PC-9 (cell line): ENCODE measurements at regions not wholly inside any gene's neighbourhood (a gene's known extent, or its start where the extent isn't known, plus 50 kb on each side); places are given as distances from the start of the nearest gene placed in this dataset.

Experiments
- BruUV-seq: library from RNA; stranded (reverse); fragments of 400-500 nt; replicated peaks from 2 replicates; lab custom pipeline; 2021; lab: Mats Ljungman, UMichigan
- CTCF ChIA-PET: fragments of 300-600 bp; sonication (Branson Sonifier 250); formaldehyde crosslinking; loops from one replicate; lab custom pipeline; 2022; ENCODE audit warnings: antibody characterized with exemption; lab: Charles Lee
- POLR2A ChIA-PET: fragments of 300-600 bp; sonication (Branson Sonifier 250); formaldehyde crosslinking; loops from one replicate; lab custom pipeline; 2022; ENCODE audit warnings: antibody characterized with exemption; ENCODE audit not compliant: unreplicated experiment; lab: Charles Lee
- DNase-seq, 2 experiments: peaks; one replicate each; pipeline versions ENCODE4 v3.0.0 to v3.0.0-alpha.2; 2015 to 2022; ENCODE audit warnings: mixed read lengths in 1 of 2
- H2AFZ ChIP-seq: fragments of 200-600 bp; sonication (generic); 2 replicates; pipeline ENCODE4 v1.8.1; 2017; ENCODE audit warnings: antibody characterized with exemption
- H3F3A ChIP-seq: fragments of 200-600 bp; sonication (generic); 2 replicates; pipeline ENCODE4 v1.8.1; 2017; ENCODE audit warnings: antibody characterized with exemption, mild to moderate bottlenecking, low read depth; ENCODE audit not compliant: insufficient read depth
- H3K27ac ChIP-seq: fragments of 200-600 bp; sonication (generic); 2 replicates; pipeline ENCODE4 v1.6.1; 2016; ENCODE audit warnings: mixed run types
- H3K27me3 ChIP-seq: fragments of 200-600 bp; sonication (generic); 2 replicates; pipeline ENCODE4 v1.6.1; 2016; ENCODE audit warnings: low read depth, mixed run types; ENCODE audit not compliant: insufficient read depth
- H3K36me3 ChIP-seq: fragments of 200-600 bp; sonication (generic); 2 replicates; pipeline ENCODE4 v1.6.1; 2016; ENCODE audit warnings: low read depth, mixed run types
- H3K4me1 ChIP-seq: fragments of 200-600 bp; sonication (generic); replicated peaks from 2 replicates; pipeline ENCODE4 v1.6.1; 2016; ENCODE audit warnings: mixed run types; ENCODE audit not compliant: insufficient read depth
- H3K4me2 ChIP-seq: fragments of 200-600 bp; sonication (generic); 2 replicates; pipeline ENCODE4 v1.6.1; 2017; ENCODE audit warnings: mixed run types
- H3K4me3 ChIP-seq: fragments of 200-600 bp; sonication (generic); 2 replicates; pipeline ENCODE4 v1.6.1; 2016; ENCODE audit warnings: mixed run types
- H3K79me2 ChIP-seq: fragments of 200-600 bp; sonication (generic); 2 replicates; pipeline ENCODE4 v1.6.1; 2017; ENCODE audit warnings: low read depth, mixed run types
- H3K9me2 ChIP-seq: fragments of 200-600 bp; sonication (generic); 2 replicates; pipeline ENCODE4 v1.8.1; 2017; ENCODE audit warnings: mild to moderate bottlenecking; ENCODE audit not compliant: insufficient read depth
- H3K9me3 ChIP-seq: fragments of 200-600 bp; sonication (generic); 2 replicates; pipeline ENCODE4 v1.8.1; 2016; ENCODE audit warnings: low read depth; ENCODE audit not compliant: insufficient read depth
- H4K20me1 ChIP-seq: fragments of 200-600 bp; sonication (generic); 2 replicates; pipeline ENCODE4 v1.8.1; 2017; ENCODE audit not compliant: insufficient read depth
- EZH2 ChIP-seq: fragments of 200-600 bp; sonication (generic); IDR thresholded peaks from 2 replicates; pipeline ENCODE4 v1.8.0; 2017; ENCODE audit warnings: antibody characterized with exemption, low read depth
- intact Hi-C: fragments of 100-400 bp; cut with micrococcal nuclease; formaldehyde crosslinking; loops from one replicate; pipeline ENCODE4 v1.10.0; 2022; ENCODE audit not compliant: unreplicated experiment
- TF ChIP-seq, protein P1 (sequence below): fragments of 200-600 bp; sonication (generic); conservative IDR thresholded peaks from 2 replicates; pipeline ENCODE4 v1.6.1; 2017; ENCODE audit warnings: mixed run types, antibody characterized with exemption, mild to moderate bottlenecking, moderate library complexity

DNA sequence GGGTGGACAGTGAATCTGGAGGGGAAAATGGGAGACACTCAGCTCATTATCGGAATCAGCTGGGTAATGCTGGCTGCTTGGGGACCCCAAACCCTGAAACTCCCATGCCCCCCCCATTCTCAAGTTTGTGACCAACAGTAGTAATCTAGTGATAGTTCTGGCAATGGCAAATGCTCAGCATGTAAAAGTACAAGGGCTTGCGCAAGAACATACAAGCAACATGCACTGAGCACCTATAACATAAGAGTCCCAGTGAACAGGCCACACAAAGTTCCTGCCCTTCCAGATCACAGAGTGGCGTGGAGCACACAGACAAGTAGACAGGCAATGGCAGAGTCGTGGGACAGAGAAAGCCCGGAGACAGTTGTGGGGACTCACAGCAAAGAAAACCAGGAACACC is 407.9 kb downstream of the MED13L start:
- no peak for DNase-seq
- no TSS peak for BruUV-seq
- H3K79me2 ChIP-seq: no peaks in the 10 kb centered on the region
- ChIA-PET POLR2A (no interaction called here), CTCF (interaction anchor here (0.6 kb wide), 1 partner anchor 22 kb away, joined by 3 read pairs; no protein-coding TSS in a partner anchor)
- H3K27me3 ChIP-seq: peaks cover 11% of the 10 kb centered on the region; the same call in 1 of the 2 replicates
- H3K9me2 ChIP-seq: no peaks in the 10 kb centered on the region
- TF ChIP-seq, protein P1, sequence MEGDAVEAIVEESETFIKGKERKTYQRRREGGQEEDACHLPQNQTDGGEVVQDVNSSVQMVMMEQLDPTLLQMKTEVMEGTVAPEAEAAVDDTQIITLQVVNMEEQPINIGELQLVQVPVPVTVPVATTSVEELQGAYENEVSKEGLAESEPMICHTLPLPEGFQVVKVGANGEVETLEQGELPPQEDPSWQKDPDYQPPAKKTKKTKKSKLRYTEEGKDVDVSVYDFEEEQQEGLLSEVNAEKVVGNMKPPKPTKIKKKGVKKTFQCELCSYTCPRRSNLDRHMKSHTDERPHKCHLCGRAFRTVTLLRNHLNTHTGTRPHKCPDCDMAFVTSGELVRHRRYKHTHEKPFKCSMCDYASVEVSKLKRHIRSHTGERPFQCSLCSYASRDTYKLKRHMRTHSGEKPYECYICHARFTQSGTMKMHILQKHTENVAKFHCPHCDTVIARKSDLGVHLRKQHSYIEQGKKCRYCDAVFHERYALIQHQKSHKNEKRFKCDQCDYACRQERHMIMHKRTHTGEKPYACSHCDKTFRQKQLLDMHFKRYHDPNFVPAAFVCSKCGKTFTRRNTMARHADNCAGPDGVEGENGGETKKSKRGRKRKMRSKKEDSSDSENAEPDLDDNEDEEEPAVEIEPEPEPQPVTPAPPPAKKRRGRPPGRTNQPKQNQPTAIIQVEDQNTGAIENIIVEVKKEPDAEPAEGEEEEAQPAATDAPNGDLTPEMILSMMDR: no peak
- no peak for TF ChIP-seq EZH2
- no peak overlapping the region for H3K4me2 ChIP-seq
- H3K4me3 ChIP-seq: no peak overlapping the region
- peaks cover 35% of the 10 kb centered on the region for H3K4me1 ChIP-seq
- H2AFZ ChIP-seq: no peak overlapping the region
- H3K9me3 ChIP-seq: no peaks in the 10 kb centered on the region; the same call in 1 of the 2 replicates
- H4K20me1 ChIP-seq: no peaks in the 10 kb centered on the region
- H3K27ac ChIP-seq: no peak overlapping the region
- intact Hi-C loops: no loop called here
- peaks cover 23% of the 10 kb centered on the region for H3F3A ChIP-seq
- no peaks in the 10 kb centered on the region for H3K36me3 ChIP-seq

DNA sequence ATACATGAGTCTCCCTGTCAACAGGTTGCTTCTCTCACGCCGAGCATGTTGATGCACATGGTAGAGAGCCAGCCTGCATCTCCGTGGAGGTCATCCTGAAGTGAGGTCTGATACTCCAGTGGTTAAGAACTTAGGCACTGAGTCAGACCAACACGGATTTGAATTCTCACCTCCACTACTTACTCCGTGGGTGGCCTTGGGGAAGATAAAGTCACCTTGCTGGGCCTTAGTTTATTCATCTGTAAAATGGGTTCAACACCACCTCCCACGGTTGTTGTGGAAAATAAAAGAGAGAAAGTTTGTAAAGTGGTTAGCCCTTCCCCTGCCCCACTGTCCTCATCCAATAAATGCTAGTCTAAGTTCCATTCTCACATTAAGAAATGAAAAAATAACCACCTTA is 408.9 kb downstream of the MED13L start:
- ChIA-PET POLR2A (no interaction called here), CTCF (no interaction called here)
- peaks cover 20% of the 10 kb centered on the region; the same call in 1 of the 2 replicates for H3K27me3 ChIP-seq
- no peak for DNase-seq
- intact Hi-C loops: no loop called here
- no peaks in the 10 kb centered on the region for H4K20me1 ChIP-seq
- TF ChIP-seq, protein P1: no peak
- TF ChIP-seq EZH2: no peak
- no TSS peak for BruUV-seq
- H3K4me3 ChIP-seq: no peak overlapping the region
- H3K9me2 ChIP-seq: no peaks in the 10 kb centered on the region
- H3K27ac ChIP-seq: no peak overlapping the region
- no peaks in the 10 kb centered on the region for H3K9me3 ChIP-seq
- H3K4me1 ChIP-seq: peaks cover 26% of the 10 kb centered on the region
- no peaks in the 10 kb centered on the region for H3K36me3 ChIP-seq
- no peak overlapping the region for H2AFZ ChIP-seq
- H3K79me2 ChIP-seq: no peaks in the 10 kb centered on the region
- no peak overlapping the region for H3K4me2 ChIP-seq
- H3F3A ChIP-seq: peaks cover 21% of the 10 kb centered on the region

DNA sequence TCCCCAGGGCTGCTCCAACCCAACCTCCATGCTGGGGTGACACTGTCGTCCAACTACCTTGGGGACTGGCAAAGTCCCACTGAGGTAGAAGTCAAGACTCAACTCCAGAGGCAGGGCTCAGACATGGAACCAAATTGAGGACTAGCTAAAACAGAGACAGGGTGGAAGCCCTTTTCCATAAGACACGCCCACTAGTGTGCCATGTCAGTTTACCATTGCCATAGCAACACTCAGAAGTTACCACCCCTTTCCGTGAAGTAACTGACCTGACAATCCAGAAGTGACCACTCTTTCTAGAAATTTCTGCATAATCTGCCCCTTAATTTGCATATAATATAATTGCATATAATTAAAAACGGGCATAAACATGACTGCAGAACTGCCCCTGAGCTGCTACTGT is 409.6 kb downstream of the MED13L start:
- no peak overlapping the region for H3K4me2 ChIP-seq
- peaks cover 16% of the 10 kb centered on the region for H3F3A ChIP-seq
- H3K4me1 ChIP-seq: peaks cover 20% of the 10 kb centered on the region
- ChIA-PET POLR2A (no interaction called here), CTCF (no interaction called here)
- no peaks in the 10 kb centered on the region for H3K9me2 ChIP-seq
- TF ChIP-seq EZH2: no peak
- TF ChIP-seq, protein P1: no peak
- no peaks in the 10 kb centered on the region for H3K36me3 ChIP-seq
- H3K4me3 ChIP-seq: no peak overlapping the region
- no peaks in the 10 kb centered on the region for H3K79me2 ChIP-seq
- no peaks in the 10 kb centered on the region for H4K20me1 ChIP-seq
- intact Hi-C loops: loop anchor here (1.0 kb wide), 1 partner anchor 49 kb away; no protein-coding TSS in a partner anchor
- peaks cover 27% of the 10 kb centered on the region; the same call in 1 of the 2 replicates for H3K27me3 ChIP-seq
- no TSS peak for BruUV-seq
- no peaks in the 10 kb centered on the region for H3K9me3 ChIP-seq
- H3K27ac ChIP-seq: no peak overlapping the region
- DNase-seq: no peak
- no peak overlapping the region for H2AFZ ChIP-seq
